ENCODE measurements at regions not wholly inside any gene's neighbourhood (a gene's known extent, or its start where the extent isn't known, plus 50 kb on each side); places are given as distances from the start of the nearest gene placed in this dataset.
A peak's percentile ranks its signal among the peaks of the same experiment; 100 is the strongest.

DNA sequence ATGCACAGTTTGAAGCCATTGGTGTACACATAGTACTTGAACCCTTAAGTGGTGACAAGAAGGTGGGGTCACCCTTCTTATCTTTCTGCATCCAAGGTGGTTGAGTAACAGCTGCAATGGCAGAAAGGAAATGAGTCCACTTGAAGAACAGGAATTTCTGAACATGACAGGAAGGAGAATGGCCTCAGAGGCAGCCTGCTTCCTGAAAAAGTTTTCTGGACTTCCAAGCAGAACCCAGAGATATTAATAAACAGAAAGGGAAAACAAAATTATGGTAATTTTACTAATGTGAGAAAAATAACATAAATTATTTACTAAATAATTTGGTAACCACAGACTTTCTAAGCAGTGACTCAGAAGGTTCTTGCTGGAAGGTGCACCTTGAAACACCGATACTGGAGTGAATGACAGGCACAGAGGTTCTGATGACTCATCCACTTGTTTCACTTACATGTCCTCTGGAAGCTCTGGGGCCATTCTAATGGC is 119.9 kb upstream of the HS3ST1 start:
- DNase-seq, result no peak

GRCh38 chr4:11546391-11547175 is 117.9 kb upstream of the HS3ST1 start:
- DNase-seq, result no peak

DNA sequence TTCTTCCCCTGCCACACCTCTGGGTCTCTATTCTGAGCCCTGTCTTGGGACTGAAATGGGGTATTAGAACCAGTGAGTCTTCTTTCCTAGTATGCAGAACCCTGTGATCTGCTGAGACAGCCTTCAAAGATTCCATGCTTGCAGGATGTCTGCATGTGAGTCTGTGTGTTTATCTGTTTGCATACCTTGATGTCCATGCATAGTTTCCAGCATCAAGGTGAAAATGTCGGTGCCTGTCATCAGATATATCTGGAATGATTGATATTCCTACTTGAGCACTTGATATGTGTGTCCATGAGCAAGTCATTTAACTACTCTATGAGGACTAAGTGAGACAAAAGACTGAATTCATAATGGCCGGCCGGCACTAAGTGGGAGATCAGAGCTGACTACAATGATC is 117.0 kb upstream of the HS3ST1 start:
- DNase-seq, result no peak

DNA sequence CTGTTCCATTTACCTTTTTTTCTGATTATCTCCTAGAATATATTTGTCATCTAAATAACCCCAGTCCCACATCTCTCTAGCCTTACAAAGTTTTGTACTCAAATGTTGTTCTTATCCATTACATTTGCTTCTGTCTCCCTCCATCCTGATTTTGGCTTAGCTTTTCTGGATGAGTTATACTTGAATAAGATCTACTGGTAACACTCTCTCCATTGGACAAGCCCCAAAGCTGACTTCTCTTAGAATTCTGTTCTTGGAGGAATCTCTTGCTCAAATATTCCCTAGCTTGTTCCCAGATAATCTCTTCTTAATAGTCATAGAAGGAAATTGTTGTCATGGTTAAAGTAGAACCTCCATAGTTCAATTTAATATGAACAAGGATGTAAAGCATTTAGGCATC is 115.5 kb upstream of the HS3ST1 start:
- no peak for DNase-seq

DNA sequence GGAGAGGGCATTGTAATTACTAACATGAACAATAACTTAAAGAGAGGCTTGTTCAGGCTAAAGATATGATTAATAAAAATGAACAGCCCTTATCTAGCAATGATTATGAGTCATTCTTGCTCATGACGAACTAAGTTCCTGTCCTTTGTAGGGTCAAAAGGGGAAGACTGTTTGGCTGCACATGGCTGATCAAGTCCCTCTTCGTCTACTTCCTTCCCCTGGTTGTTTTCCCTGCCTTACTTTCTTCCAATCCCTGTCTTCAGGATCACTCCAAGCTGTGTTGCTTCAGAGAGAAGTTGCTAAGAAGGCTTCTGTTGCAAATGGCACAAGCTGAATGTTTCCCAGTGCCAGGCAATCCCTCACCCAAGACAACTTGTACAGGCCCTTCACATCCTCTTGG is 115.0 kb upstream of the HS3ST1 start:
- DNase-seq, result no peak

DNA sequence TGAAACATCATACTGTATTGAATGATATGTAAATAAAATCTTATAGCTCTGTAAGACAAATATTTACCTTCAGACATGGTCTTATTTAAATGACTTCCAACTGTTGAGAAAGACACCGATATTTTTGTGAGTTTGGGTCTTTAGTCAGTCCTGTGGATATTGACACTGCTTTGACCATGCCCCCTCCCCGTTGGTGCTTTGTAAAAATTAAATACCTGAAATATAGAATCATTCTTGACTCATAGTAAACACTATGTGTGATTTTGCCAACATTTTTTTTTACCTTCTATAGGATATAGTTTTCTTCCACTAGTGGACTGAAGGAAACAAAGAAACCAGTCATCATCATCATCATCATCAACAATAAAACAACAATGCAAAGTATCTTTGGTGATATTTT is 114.3 kb upstream of the HS3ST1 start:
- no peak for DNase-seq

DNA sequence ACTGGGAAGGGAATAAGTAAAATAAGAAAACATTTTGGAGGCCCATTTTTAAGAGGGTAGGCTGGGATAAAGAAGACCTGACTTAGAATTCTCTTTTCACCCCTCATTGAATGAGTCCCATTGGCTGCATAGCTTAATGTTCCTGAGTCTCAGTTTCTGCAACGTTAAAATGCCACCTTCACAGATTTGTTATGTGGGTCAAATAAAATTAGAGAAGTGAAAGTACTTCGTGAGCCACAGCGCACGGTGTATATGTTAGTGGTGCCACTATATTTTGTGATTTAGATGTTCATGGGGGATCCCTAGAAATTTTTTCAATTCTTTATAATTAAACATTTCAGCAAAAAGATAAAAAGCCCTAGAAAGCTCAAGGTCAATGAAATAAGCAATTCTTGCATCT is 109.2 kb upstream of the HS3ST1 start:
- DNase-seq, result no peak

GRCh38 chr4:11535333-11535732 is 106.6 kb upstream of the HS3ST1 start:
- no peak for DNase-seq

GRCh38 chr4:11534623-11535302 is 106.1 kb upstream of the HS3ST1 start:
- DNase-seq, result no peak

DNA sequence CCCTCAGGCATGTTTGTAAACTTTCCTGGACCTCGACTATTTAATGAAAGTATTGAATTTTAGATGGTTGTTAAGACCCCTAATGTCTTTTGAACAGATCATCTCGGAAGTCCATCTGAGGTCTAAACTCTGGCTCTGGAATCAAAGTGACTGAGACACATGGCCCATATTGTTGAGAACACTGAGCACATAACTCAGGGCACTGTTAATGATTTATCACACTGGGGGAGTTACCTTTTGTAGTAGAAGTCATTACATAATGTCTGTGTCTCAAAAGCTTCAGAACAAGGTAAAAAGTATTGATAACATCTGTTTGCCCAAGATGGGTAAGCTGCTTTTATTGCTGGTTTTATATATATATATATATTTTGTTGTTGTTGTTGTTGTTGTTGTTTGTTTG is 103.4 kb upstream of the HS3ST1 start:
- no peak for DNase-seq

GRCh38 chr4:11529625-11530201 is 101.0 kb upstream of the HS3ST1 start:
- no peak for DNase-seq

DNA sequence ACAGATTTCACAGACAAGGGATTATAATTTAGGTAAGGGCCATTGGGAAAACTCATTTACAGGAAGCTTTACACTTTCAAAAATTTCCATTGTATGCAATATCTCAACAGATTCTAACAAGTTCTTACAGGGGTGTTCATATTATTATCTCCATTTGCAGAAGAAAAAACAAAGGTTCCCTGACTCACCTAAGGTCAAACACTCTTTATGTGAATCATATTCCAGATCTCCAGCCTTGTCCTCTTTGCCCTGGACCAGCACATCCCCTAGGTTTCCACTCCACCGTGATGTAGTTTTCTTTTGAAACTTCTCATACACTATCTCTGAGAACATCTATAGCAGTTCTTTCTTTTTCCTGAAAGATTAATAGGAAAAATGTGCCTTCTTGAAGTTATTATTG is 96.4 kb upstream of the HS3ST1 start:
- DNase-seq, result no peak

GRCh38 chr4:11518754-11519153 is 90.1 kb upstream of the HS3ST1 start:
- no peak for DNase-seq

DNA sequence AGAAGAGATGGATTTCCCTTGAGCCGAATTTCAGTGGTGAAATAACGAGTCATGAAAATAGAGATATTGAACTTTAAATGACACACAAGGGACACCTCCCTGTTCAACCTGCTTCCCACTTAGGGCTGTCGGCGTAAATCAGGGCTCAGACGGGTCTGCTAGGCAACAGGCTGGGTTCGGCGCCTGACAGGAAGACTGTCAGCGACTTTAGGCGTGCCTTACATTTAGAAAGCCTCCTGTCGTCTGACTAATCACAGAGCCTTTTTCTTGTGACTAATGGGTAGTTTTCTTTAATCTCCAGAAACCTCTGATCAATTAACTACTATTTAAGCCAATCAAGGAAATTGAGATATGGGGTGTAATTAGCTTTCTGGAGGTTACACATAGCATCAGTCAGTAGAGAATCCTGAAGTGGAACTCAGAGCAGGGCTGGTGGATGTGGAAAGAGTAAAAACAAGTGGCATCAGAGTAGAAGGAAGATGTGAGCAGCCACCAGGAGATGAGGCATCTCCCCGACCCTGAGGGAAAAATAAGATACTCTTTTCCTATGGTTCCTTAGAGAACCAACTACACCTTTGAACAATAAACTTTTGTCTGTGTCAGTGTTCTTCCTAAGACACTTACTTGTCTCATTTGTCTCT is 86.2 kb upstream of the HS3ST1 start:
- DNase-seq, result no peak

- DNase-seq, result no peak
Measured at GRCh38 chr4:11514003-11514402, 85.3 kb upstream of the HS3ST1 start.

DNA sequence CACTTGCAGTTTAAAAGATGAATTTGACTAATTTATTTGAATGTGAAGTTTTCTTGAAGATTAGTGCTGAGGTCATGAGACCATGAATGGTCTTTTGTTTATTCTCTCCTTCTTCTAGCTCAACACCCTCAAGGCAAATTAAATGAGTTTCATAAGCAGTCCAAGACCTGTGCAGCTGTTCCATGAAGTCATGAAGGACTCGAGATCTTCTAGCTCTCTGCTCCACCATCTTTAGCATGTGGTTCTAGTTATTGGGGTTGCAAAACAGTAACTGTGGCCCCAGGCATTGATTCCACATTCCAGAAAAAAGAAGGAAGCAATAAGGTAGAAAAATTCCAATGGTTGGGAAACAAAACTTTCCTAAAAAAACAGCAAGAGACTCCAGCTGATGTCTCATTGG is 84.2 kb upstream of the HS3ST1 start:
- DNase-seq, result no peak

DNA sequence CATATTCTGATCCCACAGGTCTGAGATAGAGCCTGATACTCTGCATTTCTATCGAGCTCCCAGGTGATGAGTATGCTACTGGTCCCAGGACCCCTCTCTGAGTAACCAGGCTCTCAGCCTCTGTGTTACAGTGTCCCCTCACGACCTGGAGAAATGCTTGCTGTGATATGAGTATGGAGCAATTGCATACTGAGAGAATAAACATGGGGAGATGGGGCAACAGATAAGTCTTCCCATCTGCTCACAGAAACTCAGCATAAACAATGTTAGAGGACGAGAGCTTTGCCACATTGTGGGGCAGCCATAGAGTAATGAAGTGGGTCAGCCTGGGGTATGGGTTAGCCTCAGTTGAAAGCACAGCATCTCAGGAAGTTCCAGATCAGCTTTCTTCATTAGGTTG is 82.6 kb upstream of the HS3ST1 start:
- no peak for DNase-seq

DNA sequence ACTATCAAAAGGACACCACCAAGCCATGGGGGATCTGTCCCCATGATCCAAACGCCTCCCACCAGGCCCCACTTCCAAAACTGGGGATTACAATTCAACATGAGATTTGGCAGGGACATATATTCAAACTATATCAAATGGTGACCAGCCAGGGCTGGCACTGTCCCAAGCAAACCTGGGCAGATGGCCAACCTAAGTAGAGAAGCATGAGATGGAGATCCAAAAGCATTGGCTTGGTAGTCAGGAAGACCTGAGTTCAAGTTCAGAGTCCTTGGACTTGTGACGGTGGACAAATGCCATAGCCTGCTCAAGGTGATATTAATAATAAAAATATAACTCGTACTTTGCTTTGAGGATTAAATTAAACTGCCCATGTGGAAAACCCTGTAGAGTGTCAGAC is 79.2 kb upstream of the HS3ST1 start:
- DNase-seq, result no peak

- DNase-seq, result no peak
Measured at GRCh38 chr4:11506194-11506593, 77.5 kb upstream of the HS3ST1 start.

DNA sequence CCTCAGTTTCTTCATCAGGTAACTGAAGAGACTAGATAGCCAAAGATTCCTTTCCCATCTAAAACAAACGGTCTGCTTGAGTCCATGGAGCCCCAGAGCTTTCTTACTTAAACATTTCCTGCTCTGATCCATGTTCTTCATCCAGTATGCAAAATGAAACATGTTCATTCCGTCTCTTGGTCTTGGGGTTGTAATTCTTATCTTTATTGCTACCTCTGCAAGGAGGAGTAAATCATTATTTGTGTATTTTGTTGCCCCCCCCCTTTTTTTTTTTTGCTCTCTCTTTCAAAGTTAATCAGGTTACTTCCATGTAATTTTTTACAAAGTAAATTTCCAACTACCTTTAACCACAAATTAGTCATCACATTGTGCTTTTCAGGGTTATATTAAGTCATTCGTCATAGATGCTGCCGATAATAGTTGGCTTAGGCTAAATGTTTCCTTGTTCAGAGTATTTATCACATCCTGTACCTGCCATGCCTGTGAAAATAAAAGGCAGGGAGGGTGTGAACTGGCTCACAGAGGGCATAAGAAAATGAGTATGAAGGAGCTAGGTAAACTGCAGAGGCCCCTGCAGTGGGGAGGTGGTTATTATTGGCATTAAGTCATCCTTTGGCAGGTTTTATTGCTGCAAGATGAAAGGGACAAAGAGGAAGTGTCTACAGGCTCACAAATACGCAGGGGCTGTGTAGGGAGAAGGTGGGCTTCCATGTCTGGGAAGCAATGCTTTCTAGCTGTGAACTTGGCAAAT is 76.7 kb upstream of the HS3ST1 start:
- peak; percentile 14 for DNase-seq

DNA sequence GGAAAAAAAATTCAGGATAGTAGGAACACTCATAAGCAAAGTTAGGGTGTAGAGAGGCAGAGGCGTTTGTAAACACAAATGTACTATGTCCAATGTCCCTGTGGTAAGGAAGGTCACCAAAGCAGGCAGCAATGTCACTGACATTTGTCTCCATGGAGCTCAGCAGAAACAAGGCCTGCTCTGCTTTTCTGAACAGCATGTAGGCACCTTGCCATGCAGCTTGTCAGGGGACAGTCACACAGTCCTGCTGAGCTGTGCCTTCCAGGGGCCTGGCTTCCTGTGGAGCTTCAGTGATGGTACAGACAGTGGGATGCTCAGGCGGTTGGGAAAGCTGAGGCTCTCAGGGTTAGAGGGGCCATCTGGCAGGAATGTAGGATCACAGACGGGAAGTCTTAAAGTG is 74.5 kb upstream of the HS3ST1 start:
- DNase-seq, result no peak

DNA sequence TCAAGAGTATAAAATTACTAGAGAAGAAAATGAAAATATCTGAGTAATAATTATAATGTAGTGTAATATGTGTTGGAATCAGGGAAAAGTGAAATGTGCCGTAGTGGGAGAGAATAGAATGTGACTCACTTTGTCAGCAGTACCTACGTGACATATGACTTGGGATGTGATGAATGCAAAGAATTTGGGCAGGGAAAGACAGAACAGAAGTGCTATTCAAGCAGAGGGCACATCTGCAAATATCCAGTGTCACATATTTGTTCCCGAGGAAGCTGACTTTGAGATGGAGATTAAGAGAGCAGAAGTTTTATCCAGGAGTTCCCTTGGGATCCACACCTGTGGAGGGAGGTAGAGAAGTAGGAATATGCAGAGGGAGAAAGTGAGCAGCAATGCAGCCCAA is 69.3 kb upstream of the HS3ST1 start:
- no peak for DNase-seq

- DNase-seq, result no peak
Measured at GRCh38 chr4:11497212-11497806, 68.6 kb upstream of the HS3ST1 start.
